Neural progenitor cell (in vitro differentiated cells): ENCODE measurements at regions not wholly inside any gene's neighbourhood (a gene's known extent, or its start where the extent isn't known, plus 50 kb on each side); places are given as distances from the start of the nearest gene placed in this dataset.

ENCODE experiments used
- EZH2 ChIP-seq: fragments of 200-600 bp; sonication (generic); IDR thresholded peaks from 2 replicates; pipeline ENCODE4 v1.6.1; 2017; ENCODE audit warnings: antibody characterized with exemption, mild to moderate bottlenecking, moderate library complexity
- EZH2phosphoT487 ChIP-seq: fragments of 200-600 bp; sonication (generic); IDR thresholded peaks from 2 replicates; pipeline ENCODE4 v1.6.1; 2017; ENCODE audit warnings: antibody characterized with exemption
- TF ChIP-seq, protein P1 (sequence below): fragments of 200-600 bp; sonication (generic); IDR thresholded peaks from 2 replicates; pipeline ENCODE4 v1.5.1; 2017; ENCODE audit warnings: antibody characterized with exemption, mild to moderate bottlenecking

DNA sequence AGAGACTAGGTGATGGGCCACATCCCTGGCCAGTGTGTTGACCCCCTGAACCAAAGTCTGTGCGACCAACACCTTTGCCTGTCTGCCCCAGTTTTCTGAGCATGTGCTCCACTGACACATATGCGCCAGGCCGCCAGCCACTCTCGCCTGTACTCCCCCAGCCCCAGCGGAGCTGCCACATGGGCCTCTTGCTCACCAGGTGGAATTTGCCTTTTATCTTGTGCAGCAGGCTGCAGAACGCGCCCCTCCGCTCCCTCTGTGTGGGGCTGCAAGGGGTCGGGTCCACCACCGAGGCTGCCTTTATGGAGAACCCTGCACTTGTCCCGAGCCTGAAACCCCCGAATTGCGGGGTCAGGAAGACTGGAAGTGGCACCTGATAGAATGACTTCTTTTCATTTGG is 405.7 kb upstream of the NPAP1 start:
- TF ChIP-seq, protein P1, sequence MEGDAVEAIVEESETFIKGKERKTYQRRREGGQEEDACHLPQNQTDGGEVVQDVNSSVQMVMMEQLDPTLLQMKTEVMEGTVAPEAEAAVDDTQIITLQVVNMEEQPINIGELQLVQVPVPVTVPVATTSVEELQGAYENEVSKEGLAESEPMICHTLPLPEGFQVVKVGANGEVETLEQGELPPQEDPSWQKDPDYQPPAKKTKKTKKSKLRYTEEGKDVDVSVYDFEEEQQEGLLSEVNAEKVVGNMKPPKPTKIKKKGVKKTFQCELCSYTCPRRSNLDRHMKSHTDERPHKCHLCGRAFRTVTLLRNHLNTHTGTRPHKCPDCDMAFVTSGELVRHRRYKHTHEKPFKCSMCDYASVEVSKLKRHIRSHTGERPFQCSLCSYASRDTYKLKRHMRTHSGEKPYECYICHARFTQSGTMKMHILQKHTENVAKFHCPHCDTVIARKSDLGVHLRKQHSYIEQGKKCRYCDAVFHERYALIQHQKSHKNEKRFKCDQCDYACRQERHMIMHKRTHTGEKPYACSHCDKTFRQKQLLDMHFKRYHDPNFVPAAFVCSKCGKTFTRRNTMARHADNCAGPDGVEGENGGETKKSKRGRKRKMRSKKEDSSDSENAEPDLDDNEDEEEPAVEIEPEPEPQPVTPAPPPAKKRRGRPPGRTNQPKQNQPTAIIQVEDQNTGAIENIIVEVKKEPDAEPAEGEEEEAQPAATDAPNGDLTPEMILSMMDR: no peak
- TF ChIP-seq EZH2 (no peak), EZH2phosphoT487 (no peak)
